ENCODE measurements at regions not wholly inside any gene's neighbourhood (a gene's known extent, or its start where the extent isn't known, plus 50 kb on each side); places are given as distances from the start of the nearest gene placed in this dataset.

GRCh38 chr3:35144011-35144410, 495.3 kb upstream of the ARPP21 start:
- no peak for TF ChIP-seq POLR2AphosphoS5 (IDR thresholded peaks at IDR 0.05; ENCODE audit: low read depth, low read length)
- no peak for TF ChIP-seq POLR2A (IDR thresholded peaks at IDR 0.05; ENCODE audit: low read depth, low read length)
- no peak for TF ChIP-seq TAF1 (IDR thresholded peaks at IDR 0.05; ENCODE audit: low read depth, low read length)
- TF ChIP-seq SPI1 (IDR thresholded peaks at IDR 0.05; ENCODE audit: low read depth, low read length): no peak
- TF ChIP-seq PAX5 (IDR thresholded peaks at IDR 0.05; ENCODE audit: insufficient read depth, low read length, severe bottlenecking): no peak
- no peak for TF ChIP-seq POU2F2 (IDR thresholded peaks at IDR 0.05; ENCODE audit: low read depth, low read length)
